Neuronal stem cell (in vitro differentiated cells): ENCODE measurements at regions not wholly inside any gene's neighbourhood (a gene's known extent, or its start where the extent isn't known, plus 50 kb on each side); places are given as distances from the start of the nearest gene placed in this dataset.
"Not testable (repeated sequence)": the region's sequence is repeated elsewhere in the genome, so short reads cannot be mapped to it uniquely, and the experiment has no call there.

Experiments used
- DNase-seq: peaks from one replicate; pipeline ENCODE4 v3.0.0-alpha.2; 2013; ENCODE audit warnings: low spot score
- H2AFZ ChIP-seq: one replicate; pipeline ENCODE4 v1.6.1; 2013; ENCODE audit warnings: mild to moderate bottlenecking, low read length, inconsistent platforms
- H2AK5ac ChIP-seq: 2 replicates; pipeline ENCODE4 v1.6.1; 2013; ENCODE audit warnings: low read depth, mild to moderate bottlenecking, inconsistent platforms, low read length, moderate library complexity, mixed read lengths
- H2BK120ac ChIP-seq: 2 replicates; pipeline ENCODE4 v1.6.1; 2013; ENCODE audit warnings: low read depth, mild to moderate bottlenecking, inconsistent platforms, low read length, moderate library complexity, mixed read lengths
- H2BK12ac ChIP-seq: one replicate; pipeline ENCODE4 v1.6.1; 2013; ENCODE audit warnings: low read length, inconsistent platforms
- H2BK15ac ChIP-seq: 2 replicates; pipeline ENCODE4 v1.6.1; 2013; ENCODE audit warnings: mild to moderate bottlenecking, low read length, inconsistent platforms, mixed read lengths
- H2BK5ac ChIP-seq: one replicate; pipeline ENCODE4 v1.6.1; 2013; ENCODE audit warnings: inconsistent platforms, mild to moderate bottlenecking, low read length, moderate library complexity
- H3K14ac ChIP-seq: one replicate; pipeline ENCODE4 v1.6.1; 2013; ENCODE audit warnings: low read length, inconsistent platforms
- H3K18ac ChIP-seq: 2 replicates; pipeline ENCODE4 v1.6.1; 2013; ENCODE audit warnings: low read length, inconsistent platforms
- H3K23ac ChIP-seq: 2 replicates; pipeline ENCODE4 v1.6.1; 2013; ENCODE audit warnings: low read depth, mild to moderate bottlenecking, mixed read lengths, low read length, inconsistent platforms; ENCODE audit not compliant: poor library complexity
- H3K27ac ChIP-seq: replicated peaks from 3 replicates; pipeline ENCODE4 v1.5.1; 2013; ENCODE audit warnings: low read length, inconsistent platforms
- H3K27me3 ChIP-seq, 3 experiments: 2 replicates each; pipeline ENCODE4 v1.6.1; 2013; ENCODE audit warnings: low read length in 3 of 3, mild to moderate bottlenecking in 2 of 3, inconsistent platforms in 1 of 3, low read depth in 1 of 3, mixed read lengths in 1 of 3, moderate library complexity in 1 of 3; ENCODE audit not compliant: control insufficient read depth in 3 of 3, insufficient read depth in 3 of 3
- H3K36me3 ChIP-seq, 2 donors: replicated peaks in 1 of 2; 2 replicates each; pipeline ENCODE4 v1.6.1; 2013; ENCODE audit warnings: low read length in 2 of 2; ENCODE audit not compliant: control insufficient read depth in 2 of 2, insufficient read depth in 2 of 2
- H3K4ac ChIP-seq: 2 replicates; pipeline ENCODE4 v1.6.1; 2013; ENCODE audit warnings: inconsistent platforms, mild to moderate bottlenecking, low read length, moderate library complexity
- H3K4me1 ChIP-seq, 2 donors: 1 replicate in 1 of 2; 2 replicates in 1 of 2; pipeline ENCODE4 v1.6.1; 2013; ENCODE audit warnings: low read length in 2 of 2, low read depth in 1 of 2; ENCODE audit not compliant: control insufficient read depth in 2 of 2, insufficient read depth in 1 of 2
- H3K4me2 ChIP-seq: one replicate; pipeline ENCODE4 v1.6.1; 2013; ENCODE audit warnings: mild to moderate bottlenecking, low read length, inconsistent platforms; ENCODE audit not compliant: insufficient read depth, poor library complexity, severe bottlenecking
- H3K4me3 ChIP-seq, 2 donors: 2 replicates each; pipeline ENCODE4 v1.5.1; 2013; ENCODE audit warnings: low read length in 2 of 2, mild to moderate bottlenecking in 2 of 2, inconsistent platforms in 1 of 2, moderate library complexity in 1 of 2
- H3K79me1 ChIP-seq: one replicate; pipeline ENCODE4 v1.6.1; 2013; ENCODE audit warnings: low read depth, mild to moderate bottlenecking, inconsistent platforms, low read length, moderate library complexity
- H3K9ac ChIP-seq: one replicate; pipeline ENCODE4 v1.6.1; 2013; ENCODE audit warnings: mild to moderate bottlenecking, low read depth, low read length, inconsistent platforms; ENCODE audit not compliant: poor library complexity
- H3K9me3 ChIP-seq, 2 donors: replicated peaks in 1 of 2; 2 replicates each; pipeline versions ENCODE3 to v1.6.1; 2013; ENCODE audit warnings: low read length in 2 of 2, mild to moderate bottlenecking in 2 of 2, inconsistent platforms in 1 of 2, low read depth in 1 of 2, mixed read lengths in 1 of 2, moderate library complexity in 1 of 2; ENCODE audit not compliant: control insufficient read depth in 2 of 2, insufficient read depth in 1 of 2
- H4K8ac ChIP-seq: one replicate; pipeline ENCODE4 v1.6.1; 2013; ENCODE audit warnings: low read depth, mild to moderate bottlenecking, inconsistent platforms, low read length, moderate library complexity
- H4K91ac ChIP-seq: one replicate; pipeline ENCODE4 v1.6.1; 2013; ENCODE audit warnings: low read length, low read depth, mild to moderate bottlenecking, inconsistent platforms; ENCODE audit not compliant: poor library complexity
- WGBS, 2 donors: extraction: QIAGEN DNeasy Blood & Tissue Kit; methylation state at CpG; one replicate each; pipeline ENCODE4 v1.1.7; 2013; ENCODE audit warnings: missing lambda C conversion rate in 2 of 2, mixed read lengths in 1 of 2; ENCODE audit not compliant: insufficient read length in 2 of 2, insufficient replicate concordance in 1 of 2; ENCODE audit errors: extremely low coverage in 2 of 2; 5-methylcytosine and 5-hydroxymethylcytosine counted together

- WGBS, 2 donors = no CpG with 5 or more reads among the region's 8 CpGs
- DNase-seq, H3K4me2 ChIP-seq, H3K18ac ChIP-seq, H4K8ac ChIP-seq, H3K9ac ChIP-seq, H3K9me3 ChIP-seq, H3K79me1 ChIP-seq, H4K91ac ChIP-seq, H3K23ac ChIP-seq, H2AFZ ChIP-seq, H2BK15ac ChIP-seq, H2AK5ac ChIP-seq, H2BK120ac ChIP-seq, H3K4ac ChIP-seq, H3K14ac ChIP-seq, H3K36me3 ChIP-seq, H3K27me3 ChIP-seq, H3K4me3 ChIP-seq, H3K27ac ChIP-seq, H2BK5ac ChIP-seq, H2BK12ac ChIP-seq, H3K4me1 ChIP-seq: not testable (repeated sequence)
Measured at GRCh38 chr13:102522251-102522650, 74.5 kb upstream of the TPP2 start.

DNA sequence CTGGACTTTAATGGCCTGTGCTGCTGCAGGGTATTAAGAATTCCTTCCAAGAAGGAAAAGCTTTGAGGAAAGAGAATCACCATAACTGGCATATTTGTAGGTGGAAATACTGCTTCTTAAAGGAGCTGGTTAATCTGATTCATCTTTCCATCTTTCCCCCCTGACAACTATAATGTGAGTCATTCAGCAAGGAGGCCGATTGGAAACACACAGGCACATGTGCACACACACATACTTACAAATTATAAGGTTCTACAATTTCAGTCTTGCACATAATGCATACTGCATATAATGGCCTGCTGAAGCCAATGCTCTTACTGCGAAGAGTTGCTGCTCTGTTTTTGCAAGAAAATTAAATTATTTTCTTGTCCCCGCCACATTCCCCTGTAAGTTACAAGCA lies 78.8 kb upstream of the TPP2 start:
- no peak overlapping the region for H3K18ac ChIP-seq
- no peak overlapping the region for H3K9ac ChIP-seq
- H3K4me2 ChIP-seq = no peak overlapping the region
- WGBS, 2 donors = no CpG with 5 or more reads among the region's 3 CpGs
- H2AK5ac ChIP-seq = no peak overlapping the region
- H2BK120ac ChIP-seq = no peak overlapping the region
- no peak overlapping the region for H3K14ac ChIP-seq
- no peaks in the 10 kb centered on the region for H3K9me3 ChIP-seq
- H3K4me1 ChIP-seq = no peaks in the 10 kb centered on the region
- H3K23ac ChIP-seq = no peak overlapping the region
- H3K4me3 ChIP-seq = no peak overlapping the region
- no peaks in the 10 kb centered on the region for H3K36me3 ChIP-seq
- no peak overlapping the region for H2BK5ac ChIP-seq
- H2BK15ac ChIP-seq = no peak overlapping the region
- no peak overlapping the region for H2BK12ac ChIP-seq
- no peak overlapping the region for H2AFZ ChIP-seq
- no peak for DNase-seq
- no peak overlapping the region for H4K91ac ChIP-seq
- H3K4ac ChIP-seq = no peak overlapping the region
- H3K27me3 ChIP-seq = no peaks in the 10 kb centered on the region
- H3K27ac ChIP-seq = no peak overlapping the region
- no peaks in the 10 kb centered on the region for H3K79me1 ChIP-seq
- no peak overlapping the region for H4K8ac ChIP-seq

- no peak overlapping the region for H4K91ac ChIP-seq
- no peak overlapping the region for H3K27ac ChIP-seq
- no peak overlapping the region for H3K4ac ChIP-seq
- no peak overlapping the region for H2AK5ac ChIP-seq
- H3K79me1 ChIP-seq = no peaks in the 10 kb centered on the region
- no peak overlapping the region for H3K4me3 ChIP-seq
- no peak overlapping the region for H4K8ac ChIP-seq
- H3K14ac ChIP-seq = no peak overlapping the region
- H3K4me1 ChIP-seq = no peaks in the 10 kb centered on the region
- peaks cover 0 to 3% (median 0%) of the 10 kb centered on the region in 3 experiments for H3K27me3 ChIP-seq
- H3K9me3 ChIP-seq = no peaks in the 10 kb centered on the region
- H3K4me2 ChIP-seq = no peak overlapping the region
- no peak for DNase-seq
- no peak overlapping the region for H3K9ac ChIP-seq
- H2BK15ac ChIP-seq = no peak overlapping the region
- H2BK5ac ChIP-seq = no peak overlapping the region
- H3K18ac ChIP-seq = no peak overlapping the region
- no peak overlapping the region for H2BK12ac ChIP-seq
- WGBS, 2 donors = no CpG with 5 or more reads among the region's 2 CpGs
- no peak overlapping the region for H2AFZ ChIP-seq
- no peak overlapping the region for H2BK120ac ChIP-seq
- H3K36me3 ChIP-seq = no peaks in the 10 kb centered on the region
- H3K23ac ChIP-seq = no peak overlapping the region
Measured at GRCh38 chr13:102510072-102510471, 86.7 kb upstream of the TPP2 start.

DNA sequence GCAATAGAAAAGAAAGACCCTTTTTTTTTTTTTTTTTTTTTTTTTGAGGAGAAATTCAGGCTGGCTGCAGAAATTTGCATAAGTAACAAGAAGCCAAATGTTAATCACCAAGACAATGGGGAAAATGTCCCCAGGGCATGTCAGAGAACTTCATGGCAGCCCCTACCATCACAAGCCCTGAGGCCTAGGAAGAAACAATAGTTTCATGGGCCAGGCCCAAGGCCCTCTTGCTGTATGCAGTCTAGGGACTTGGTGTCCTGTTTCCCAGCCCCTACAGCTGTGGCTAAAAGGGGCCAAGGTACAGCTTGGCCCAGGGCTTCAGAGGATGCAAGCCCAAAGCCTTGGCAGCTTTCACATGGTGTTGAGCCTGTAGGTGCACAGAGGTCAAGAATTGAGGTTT lies 88.4 kb upstream of the TPP2 start:
- Histone ChIP-seq H3K4ac (no peak overlapping the region), H3K4me2 (no peak overlapping the region), H3K23ac (no peak overlapping the region), H3K27me3 (peaks cover 0 to 3% (median 0%) of the 10 kb centered on the region in 3 experiments), H3K18ac (no peak overlapping the region), H3K14ac (no peak overlapping the region), H2AK5ac (no peak overlapping the region), H2BK12ac (no peak overlapping the region), H3K4me3 (no peak overlapping the region), H2AFZ (no peak overlapping the region), H2BK15ac (no peak overlapping the region), H4K91ac (no peak overlapping the region), H3K9me3 (no peaks in the 10 kb centered on the region), H2BK120ac (no peak overlapping the region), H3K36me3 (no peaks in the 10 kb centered on the region), H3K79me1 (no peaks in the 10 kb centered on the region), H3K9ac (no peak overlapping the region), H4K8ac (no peak overlapping the region), H2BK5ac (no peak overlapping the region), H3K4me1 (no peaks in the 10 kb centered on the region), H3K27ac (no peak overlapping the region)
- DNase-seq = no peak
